CD1c-positive myeloid dendritic cell (primary cell): ENCODE measurements at regions not wholly inside any gene's neighbourhood (a gene's known extent, or its start where the extent isn't known, plus 50 kb on each side); places are given as distances from the start of the nearest gene placed in this dataset.
A peak's percentile ranks its signal among the peaks of the same experiment; 100 is the strongest.
"Not testable (repeated sequence)": the region's sequence is repeated elsewhere in the genome, so short reads cannot be mapped to it uniquely, and the experiment has no call there.

Experiments used
- DNase-seq: peaks from one replicate; pipeline ENCODE4 v3.0.0-alpha.2; 2016; ENCODE audit errors: extremely low spot score

GRCh38 chr3:5974630-5975322 is 787.3 kb downstream of the EDEM1 start:
- DNase-seq: peak; percentile 68

DNA sequence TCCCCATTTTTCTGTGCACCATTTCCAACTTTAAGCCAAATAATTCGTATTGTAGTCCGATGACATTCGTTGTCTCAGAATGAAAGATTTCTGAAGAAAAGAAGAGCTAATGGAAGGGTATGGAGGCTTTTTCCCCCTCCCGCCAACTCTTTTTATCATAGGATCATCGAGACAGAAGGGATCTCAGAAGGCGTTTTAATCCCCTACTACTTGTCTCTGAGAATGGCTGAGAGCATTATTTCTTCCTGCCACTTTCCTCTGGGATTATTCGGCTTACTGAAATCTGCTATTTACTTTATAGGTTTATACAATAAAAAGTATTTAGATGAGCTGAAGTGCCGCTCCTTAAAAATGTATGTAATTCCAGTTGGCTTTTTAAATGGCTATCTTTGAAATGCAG is 789.8 kb downstream of the EDEM1 start:
- no peak for DNase-seq

DNA sequence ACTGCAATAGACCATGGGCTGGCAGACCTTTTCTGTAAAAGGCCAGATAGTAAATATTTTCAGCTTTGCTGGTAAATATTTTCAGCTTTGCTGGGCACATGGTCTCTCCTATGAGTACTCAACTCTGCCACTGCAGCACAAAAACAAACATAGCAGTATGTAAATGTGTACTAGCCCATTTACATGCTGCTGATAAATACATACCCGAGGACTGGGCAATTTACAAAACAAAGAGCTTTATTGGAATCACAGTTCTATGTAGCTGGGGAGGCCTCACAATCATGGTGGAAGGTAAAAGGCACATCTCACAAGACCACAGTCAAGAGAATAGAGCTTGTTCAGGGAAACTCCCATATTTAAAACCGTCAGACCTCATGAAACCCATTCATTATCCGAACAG is 793.0 kb downstream of the EDEM1 start:
- DNase-seq: no peak

DNA sequence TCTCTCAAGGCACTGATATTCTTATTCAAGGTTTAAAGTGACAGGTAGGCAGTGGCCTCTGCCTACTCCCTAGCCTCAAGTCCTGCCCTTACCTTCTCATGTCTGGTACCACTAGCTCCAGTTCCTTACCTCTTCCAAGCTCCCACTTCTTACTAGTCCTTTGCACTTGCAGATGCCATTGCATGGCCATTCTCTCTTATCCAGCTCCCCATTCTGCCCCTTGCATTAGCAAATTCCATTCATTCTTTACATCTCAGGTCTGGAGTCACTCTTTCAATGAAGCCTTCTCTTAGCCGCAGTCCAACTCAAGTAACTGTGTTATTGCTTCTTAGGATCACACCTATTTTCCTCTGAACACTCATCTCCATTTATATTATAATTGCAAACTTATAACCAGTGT is 807.1 kb downstream of the EDEM1 start:
- no peak for DNase-seq

- no peak for DNase-seq
Measured at GRCh38 chr3:6018456-6018855, 830.9 kb downstream of the EDEM1 start.

- no peak for DNase-seq
Measured at GRCh38 chr3:6022621-6023020, 835.1 kb downstream of the EDEM1 start.

DNA sequence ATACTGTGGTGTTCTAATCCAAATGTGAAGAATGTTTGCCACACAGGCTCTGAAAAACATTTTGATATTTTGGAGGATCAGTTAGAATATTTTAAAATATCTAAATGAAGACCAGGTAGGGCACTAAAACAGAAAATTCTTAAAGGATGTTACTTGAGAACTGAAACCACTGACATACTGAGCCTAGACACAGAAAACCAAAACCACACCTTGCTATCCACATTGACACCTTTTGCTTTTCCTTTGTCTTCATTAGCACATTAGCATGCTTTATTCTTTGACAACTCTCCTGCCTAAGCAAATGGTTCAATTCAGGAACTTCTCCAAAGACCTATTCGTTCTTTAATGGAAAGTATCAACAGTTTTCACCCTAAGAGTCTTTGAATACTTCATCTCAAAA is 835.9 kb upstream of the GRM7 start:
- DNase-seq: no peak

- not testable (repeated sequence) for DNase-seq
Measured at GRCh38 chr3:6030648-6031047, 830.3 kb upstream of the GRM7 start.

- DNase-seq: no peak
Measured at GRCh38 chr3:6035626-6036025, 825.3 kb upstream of the GRM7 start.

DNA sequence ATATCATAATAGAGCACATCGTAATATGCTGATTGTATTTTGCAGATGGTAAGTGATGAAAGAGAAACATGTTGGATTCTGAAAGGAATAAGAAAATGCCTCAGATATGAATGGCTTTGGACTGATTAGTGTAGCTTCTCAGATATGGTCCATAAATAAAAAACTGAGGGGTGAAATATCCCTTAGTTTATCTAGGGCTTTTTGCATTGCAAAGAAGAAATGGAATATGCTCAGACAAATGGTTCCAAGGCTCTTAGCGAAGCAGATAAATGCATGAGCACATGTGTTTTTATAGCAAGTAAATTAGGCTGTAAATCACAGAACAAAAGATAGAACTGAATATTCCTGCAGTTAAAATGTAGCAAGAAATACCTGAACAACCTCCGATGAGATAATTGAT is 820.9 kb upstream of the GRM7 start:
- no peak for DNase-seq

DNA sequence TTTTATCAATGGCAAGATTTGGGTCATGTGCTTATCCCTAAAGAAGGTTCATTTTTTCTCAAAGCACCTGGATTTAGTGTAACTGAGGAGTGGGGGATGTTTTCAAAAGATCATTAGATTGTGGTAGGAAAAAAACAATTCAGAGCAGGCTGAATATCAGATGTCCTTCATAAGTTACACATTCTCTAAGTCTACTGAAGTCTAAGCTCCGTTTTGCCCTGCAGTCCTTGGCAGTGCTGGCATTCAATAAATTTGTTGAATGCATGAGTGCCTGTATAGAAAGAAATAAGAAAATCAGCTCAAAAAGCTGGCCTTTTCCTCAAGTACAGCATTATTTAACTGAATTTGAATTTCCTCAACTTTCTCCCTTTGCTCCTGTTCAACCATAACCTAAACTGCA is 819.0 kb upstream of the GRM7 start:
- no peak for DNase-seq

DNA sequence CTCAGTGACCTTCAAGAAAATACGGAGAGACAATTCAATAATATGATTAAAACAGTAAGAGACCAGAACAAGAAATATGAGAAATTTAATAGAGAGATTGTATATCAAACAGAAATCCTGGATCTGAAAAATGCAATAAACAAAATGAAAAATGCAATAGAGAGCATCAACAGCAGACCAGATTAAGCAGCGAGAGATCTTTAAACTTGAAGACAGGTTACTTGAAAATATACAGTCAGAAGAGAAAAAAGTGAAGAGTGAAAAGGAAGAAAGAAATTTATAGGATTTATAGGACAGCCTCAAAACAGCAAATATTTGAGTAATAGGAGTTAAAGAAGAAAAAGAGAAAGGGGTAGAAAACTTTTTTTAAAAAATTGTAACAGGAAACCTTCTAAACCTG is 813.9 kb upstream of the GRM7 start:
- DNase-seq: no peak

GRCh38 chr3:6060251-6060650 is 800.7 kb upstream of the GRM7 start:
- no peak for DNase-seq

GRCh38 chr3:6062261-6063187 is 798.4 kb upstream of the GRM7 start:
- DNase-seq: no peak

GRCh38 chr3:6066397-6066796 is 794.5 kb upstream of the GRM7 start:
- DNase-seq: no peak

- not testable (repeated sequence) for DNase-seq
Measured at GRCh38 chr3:6066868-6067578, 793.9 kb upstream of the GRM7 start.

- DNase-seq: no peak
Measured at GRCh38 chr3:6074952-6075351, 786.0 kb upstream of the GRM7 start.

DNA sequence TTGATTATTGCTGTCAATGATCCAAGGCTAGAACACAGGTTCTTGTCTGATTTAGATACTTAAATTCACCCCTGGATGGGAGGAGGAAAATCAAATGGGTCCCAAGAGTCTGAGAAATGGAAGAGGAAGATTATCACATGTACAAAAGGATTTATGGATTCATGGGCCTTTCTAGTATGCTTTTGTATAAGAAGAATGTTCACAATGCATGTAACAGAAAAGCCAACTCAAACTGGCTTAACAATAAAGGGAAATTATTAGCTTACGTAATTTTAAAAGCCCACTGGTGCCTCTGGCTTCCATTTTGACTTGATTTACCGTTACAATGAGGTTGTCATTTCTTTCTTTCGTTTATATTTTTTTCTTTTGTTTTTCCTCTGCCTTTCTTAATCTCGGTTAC is 782.5 kb upstream of the GRM7 start:
- DNase-seq: no peak

DNA sequence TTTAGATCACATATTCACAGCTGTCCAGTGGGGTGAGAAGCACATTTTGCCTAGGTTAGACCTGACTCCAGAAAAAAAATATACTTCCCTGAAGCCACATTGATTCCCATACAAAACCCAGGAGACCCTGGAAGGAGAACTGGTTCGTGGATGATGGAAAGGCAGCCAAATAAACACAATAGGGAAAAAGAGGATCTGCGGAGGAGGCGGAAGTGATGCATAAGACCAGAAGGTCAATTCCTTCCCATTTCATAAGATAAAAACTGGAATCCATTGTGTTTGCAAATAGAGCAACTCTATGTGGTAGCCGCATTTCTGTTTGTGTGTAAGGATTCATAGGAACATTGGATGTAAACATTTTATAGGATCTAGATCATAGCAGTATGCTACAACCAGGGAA is 781.9 kb upstream of the GRM7 start:
- DNase-seq: no peak

DNA sequence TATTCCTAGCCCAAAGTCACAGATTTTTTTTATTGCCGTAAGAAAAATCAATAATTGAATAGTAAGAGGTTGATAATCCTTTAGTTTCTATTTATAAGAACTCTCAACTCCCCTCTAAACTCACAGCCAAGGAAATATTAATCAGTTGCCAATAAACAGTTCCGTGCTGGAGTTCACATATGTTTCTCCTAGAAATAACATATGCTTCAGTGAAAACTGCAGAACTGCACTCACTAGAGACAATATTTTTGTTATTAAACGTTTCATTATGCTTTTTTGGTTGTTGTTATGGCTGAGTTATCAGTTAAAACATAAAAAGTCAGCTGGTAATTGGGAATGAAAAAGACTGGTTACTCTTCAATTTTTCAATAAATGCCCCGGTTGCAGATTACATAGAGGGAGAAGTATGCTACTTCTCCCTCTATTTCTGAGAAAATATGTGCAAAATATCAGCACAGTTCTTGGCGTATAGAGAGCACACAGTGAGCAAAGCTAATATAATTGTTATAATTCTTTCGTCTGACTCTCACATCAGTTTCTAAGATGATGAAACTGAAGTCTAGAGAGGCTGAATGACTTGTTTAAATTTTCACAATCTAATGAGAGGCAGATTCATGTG is 781.2 kb upstream of the GRM7 start:
- DNase-seq: no peak

DNA sequence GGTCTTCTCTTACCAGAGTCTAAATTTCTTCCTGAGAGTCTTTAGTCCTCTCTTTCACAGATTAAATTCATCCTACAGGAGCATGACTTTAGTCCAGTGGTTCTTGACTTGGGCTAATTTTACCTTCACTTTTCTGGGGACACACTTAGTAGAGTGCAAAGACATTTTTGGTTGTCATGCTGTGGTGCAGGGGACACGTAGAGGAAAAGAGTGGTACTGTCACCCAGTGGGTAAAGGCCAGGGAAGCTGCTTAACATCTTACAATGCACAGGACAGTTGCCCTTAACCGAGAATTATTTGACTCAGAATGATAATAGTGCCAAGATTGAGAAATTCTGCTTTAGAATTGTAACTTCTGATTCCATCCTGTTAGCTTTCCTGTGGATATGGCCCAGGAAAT is 772.5 kb upstream of the GRM7 start:
- no peak for DNase-seq

- no peak for DNase-seq
Measured at GRCh38 chr3:6089780-6090179, 771.1 kb upstream of the GRM7 start.
